ENCODE measurements at regions not wholly inside any gene's neighbourhood (a gene's known extent, or its start where the extent isn't known, plus 50 kb on each side); places are given as distances from the start of the nearest gene placed in this dataset.

DNA sequence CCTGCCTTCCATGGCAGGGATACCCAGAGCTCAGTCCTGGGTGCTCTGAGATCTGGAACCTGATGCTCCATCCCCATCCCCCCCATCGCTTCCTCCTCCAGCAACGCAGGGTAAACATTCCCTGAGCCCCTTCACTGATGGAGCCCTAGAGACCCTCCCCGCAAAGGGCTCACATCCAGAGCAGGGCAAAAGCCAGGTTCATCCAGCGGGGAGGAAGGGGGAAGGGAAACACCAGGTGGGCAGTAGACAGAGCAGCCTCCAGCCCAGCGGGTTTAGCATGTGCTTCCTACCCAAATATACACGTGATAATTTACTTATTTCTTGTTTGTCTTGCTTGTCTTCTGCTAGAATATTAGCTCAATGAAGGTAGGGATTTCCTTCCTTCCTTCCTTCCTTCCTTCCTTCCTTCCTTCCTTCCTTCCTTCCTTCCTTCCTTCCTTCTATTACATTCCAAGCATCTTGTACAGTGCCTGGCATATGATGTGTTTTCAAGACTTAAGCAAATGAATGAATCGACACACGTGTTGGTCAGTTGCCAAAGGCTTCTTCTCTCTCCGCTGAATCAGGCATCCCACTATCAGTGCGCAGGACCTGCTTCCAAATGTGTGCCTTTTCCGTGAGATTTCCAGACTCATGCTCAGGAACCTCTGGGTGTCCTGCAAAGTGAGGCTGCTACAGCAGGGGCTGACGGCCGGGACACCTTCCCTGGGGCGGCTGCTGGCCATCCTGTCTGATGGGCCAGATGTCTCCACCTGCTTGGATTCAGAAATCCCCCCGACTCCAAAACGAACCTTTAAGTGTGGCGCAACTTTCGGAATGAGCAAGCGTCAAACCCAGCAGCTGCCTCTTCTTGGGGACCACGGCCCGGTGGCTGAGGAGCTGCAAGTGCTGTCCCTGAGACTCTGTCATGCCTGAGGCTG lies 955.1 kb downstream of the BRD1 start:
- no peak for DNase-seq

DNA sequence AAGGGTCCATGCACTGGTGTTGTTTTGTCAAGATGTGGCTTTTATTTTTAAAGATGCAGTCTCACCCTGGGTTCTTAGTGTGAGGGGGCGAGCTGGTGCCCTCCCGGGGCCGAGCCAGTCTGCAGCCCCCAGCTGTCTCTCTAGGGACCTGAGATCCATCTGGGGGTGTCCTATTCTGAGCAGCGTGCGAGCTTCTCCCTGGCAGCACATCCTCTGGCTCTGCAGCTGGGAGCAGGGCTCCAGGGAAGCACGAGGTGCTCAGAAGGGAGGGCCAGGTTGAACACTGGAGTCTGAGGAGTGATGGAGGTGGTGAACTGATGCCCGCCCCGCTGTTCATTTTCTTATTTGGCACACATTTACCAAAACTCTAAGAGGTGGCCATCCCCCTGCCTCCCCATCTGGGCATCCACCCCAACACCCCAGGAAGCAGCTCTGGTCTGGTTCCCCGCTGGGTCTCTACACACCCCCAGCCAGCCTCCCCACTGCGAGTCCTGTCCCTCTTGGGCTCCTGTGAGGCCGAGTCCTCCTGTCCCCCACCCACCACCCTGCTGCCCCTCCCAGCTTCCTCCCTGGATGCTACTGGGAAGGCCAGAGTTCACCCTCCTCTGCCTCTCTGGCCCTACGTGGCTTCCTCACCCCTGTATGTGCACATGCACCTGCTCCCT lies 956.4 kb downstream of the BRD1 start:
- DNase-seq, result no peak

DNA sequence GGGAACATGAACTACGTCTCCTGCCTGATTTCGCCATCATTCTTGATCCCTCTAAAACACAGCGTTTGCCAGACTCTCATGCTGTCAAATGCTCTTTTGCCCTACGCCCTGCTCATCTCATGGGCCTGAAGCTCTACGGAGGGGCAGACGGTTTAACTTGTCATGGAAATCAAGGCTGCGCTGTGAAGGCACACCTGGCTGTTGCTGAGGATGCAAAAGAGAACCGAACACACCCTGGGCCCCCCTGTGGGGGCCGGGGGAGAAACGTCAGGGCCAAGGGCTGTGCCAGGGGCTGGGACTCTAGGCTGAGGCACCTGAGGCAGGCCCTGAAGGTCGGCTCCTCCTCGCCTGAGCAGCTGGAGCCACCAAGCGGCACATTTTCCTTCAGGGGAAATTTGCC lies 957.2 kb downstream of the BRD1 start:
- DNase-seq, result no peak

DNA sequence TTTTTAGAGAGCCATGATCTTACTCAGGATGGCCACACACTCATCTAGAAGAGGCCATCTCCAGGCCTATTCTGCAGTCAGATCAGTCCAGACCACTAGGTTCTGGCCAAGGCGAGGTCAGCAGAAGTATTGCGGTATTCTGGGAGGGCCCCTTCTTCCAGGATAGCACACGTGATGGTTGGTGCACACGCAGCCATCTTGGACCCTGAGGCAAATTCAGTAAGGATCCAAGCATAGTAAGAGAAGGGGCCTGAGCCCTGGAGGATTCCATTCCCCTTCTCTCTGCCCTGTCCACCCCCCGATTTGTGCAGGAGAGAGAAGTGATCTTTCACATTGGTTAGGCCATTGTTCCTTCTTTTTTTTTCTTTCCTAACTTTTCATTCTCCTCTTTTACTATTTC lies 957.9 kb downstream of the BRD1 start:
- DNase-seq, result no peak

DNA sequence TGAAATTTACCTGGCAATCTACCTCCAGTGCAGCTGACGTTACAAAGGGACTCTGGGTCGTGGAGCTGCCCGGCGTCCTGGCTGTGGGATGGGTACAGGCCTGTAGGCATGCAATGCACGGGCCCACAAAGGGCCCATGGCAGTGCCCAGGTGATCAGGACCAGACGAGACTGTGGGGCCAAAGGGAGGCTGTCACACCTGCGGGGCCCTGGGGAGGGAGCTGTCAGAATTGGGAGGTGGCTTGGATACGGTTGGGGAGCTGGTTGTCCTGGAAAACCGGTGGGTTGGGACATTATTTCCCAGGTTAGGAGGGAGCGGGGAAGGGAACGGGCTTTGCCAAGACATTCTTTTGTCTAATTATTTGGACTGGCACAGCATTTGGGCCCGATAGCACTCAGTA lies 958.5 kb downstream of the BRD1 start:
- DNase-seq, result no peak

DNA sequence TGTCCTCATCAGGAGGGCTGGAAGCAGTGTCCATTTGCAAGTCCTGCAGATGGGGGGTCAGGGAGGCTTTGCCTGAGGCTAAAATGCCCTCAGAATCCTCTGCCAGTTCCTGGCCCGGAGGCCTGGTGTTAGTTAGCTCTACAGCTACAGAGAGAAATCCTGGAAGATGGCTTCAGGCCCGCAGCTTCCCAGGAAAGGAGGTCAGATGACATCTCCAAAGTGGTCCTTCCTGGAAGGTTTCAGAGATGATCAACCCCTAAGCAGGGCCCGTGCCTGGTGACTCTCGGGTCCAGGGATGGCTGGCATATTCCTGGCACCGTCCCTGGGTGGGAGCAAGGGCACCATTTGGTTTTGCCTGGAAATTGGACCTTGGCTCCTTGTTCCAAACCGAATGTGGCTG lies 959.1 kb downstream of the BRD1 start:
- no peak for DNase-seq

DNA sequence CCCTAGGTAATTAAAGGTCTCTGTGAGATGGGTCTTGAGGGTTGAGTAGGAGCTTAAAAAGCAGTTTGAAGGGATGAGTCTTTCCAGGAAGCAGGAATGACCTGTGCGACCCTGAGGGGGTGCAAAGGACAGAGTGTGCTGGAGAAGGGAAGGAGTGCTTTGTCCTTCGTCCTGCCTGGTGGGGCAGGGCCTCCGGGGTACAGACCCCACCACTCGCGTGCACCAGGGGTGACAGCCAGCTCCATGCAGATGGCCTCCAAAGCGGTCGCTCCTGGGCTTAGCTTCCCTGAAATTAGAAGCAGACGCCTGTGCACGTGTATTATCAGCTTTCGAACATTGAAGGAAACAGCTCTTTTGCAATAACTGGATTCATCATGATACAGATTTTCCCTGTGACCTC lies 959.8 kb downstream of the BRD1 start:
- no peak for DNase-seq

DNA sequence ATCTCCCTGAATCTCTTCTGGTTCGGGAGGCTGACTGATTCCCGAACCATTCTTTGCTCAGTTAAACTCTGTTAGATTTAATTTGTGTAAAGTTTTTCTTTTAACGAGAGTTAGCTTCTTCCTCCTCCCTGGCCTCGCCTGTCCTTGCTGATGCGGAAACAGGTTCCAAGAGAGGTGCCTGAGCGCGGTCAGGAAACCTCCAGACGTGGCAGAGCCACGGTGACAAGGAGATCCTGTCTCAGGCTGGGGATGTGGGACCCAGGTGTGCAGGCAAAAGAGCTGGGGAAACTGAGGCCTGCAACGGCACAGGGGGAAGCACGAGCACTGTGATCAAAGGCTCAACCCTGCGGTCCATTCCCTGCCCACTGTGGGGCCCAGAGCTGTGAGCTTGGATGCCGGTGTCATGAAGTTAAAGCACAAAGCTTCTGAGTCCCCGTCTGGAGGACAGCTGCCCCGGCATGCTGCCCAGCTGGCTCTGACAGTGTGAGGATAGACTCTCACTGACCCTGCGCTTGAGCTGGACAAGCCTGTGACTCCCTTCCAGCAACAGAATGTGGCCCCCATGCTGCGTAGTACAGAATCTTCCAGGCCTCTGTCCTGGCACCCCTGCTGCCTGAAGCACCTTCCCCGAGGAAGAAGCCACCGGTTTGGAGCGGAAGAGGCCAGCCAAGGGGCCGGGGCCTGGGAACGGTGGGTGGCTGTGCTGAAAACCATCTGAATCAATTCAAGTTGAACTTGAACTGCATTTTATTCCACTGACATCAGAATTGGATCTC lies 960.6 kb downstream of the BRD1 start:
- no peak for DNase-seq

DNA sequence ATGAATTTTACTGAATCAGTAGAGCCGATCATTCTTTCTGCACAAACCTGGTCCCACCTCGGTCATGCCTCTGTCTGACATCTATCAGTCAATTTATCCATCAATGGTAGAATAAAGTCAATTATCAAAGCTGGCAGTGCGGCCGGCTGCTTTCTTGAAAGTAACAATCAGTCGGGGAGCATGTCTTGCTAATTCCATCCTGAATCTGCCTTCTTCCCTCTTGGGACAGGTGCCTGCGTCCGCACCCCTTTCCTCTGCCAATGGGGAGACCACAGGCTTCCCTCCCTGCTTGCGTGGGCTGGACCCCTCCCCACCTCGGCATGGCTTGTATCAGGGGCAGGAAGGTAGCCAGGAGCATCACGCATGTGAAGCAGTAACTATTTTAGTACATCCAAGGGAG lies 962.9 kb downstream of the BRD1 start:
- no peak for DNase-seq

DNA sequence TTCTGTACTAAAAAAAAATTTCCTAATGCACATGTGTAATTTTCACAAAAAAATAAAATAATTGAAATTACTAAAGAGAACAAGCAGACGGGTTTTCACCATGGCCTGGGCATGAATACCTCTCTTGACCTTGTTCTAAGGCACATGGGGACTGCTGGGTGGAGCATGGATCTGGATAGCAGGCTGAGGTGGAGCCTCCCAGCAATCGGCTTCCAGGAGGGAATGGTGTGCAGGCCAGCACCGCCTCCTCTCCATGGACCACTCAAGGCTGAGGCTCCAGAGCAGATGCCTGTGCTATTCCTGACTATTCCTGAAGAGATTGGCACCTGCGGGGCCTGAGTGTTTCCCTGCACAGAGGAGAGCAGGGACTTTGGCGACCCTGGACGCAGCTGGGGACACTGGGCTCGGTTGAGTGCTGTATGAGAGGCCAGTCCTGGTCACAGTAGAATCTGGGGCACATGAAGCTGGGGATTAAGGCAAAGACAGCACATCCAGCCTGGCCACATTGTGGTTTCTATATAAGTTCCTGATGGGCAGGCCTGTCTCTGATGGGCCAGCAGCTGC lies 963.6 kb downstream of the BRD1 start:
- DNase-seq, result no peak

DNA sequence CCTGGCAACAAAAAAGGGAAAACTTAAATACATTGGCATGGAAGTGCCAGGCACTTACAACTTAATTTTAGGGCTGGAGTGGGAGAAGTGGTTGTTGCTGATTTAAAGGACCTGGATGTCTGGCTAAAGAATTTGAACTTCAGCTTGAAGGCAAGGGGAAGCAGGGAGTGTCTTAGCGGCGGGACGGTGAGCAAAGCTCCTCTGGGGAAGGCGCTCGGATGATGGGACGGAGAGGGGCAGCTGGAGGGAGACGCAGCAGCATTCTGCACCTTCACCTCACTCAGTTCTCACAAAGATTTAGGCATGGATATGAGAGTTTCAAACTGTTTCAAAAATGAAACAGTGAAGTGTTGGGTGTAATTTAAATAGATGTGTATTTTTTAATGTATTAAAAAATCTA lies 967.1 kb downstream of the BRD1 start:
- no peak for DNase-seq

DNA sequence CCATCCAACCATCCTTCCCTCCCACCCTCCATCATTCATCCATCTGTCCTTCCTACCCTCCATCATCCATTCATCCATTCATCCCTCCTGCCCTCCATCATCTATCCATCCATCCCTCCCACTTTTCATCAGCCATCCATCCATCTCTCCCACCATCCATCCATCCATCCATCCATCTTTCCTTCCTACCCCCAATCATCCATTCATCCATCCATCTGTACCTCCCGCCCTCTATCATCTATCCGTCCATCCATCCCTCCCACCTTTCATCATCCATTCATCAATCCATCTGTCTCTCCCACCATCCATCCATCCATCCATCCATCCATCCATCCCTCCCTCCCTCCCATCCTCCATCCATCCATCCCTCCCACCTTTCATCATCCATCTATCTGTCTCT lies 968.8 kb downstream of the BRD1 start:
- no peak for DNase-seq

DNA sequence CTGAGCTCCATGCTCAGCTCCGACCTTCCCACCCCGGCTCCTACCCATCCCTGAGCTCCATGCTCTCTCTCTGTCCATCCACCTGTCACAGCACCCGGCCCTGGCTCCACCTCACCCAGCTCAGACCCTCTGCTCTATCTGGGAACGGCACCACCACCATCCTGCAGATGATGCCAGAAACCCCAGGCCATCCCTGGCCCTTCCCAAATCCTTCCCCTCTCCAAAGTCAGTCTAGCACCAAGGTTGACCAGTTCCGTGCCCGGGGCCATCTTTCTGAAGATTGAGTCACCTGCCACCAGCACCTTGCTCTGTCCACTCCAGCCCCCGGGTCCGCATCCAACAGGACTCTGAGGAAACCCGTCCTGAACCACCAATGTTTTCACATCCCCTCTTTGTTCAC lies 969.6 kb downstream of the BRD1 start:
- DNase-seq, result no peak

DNA sequence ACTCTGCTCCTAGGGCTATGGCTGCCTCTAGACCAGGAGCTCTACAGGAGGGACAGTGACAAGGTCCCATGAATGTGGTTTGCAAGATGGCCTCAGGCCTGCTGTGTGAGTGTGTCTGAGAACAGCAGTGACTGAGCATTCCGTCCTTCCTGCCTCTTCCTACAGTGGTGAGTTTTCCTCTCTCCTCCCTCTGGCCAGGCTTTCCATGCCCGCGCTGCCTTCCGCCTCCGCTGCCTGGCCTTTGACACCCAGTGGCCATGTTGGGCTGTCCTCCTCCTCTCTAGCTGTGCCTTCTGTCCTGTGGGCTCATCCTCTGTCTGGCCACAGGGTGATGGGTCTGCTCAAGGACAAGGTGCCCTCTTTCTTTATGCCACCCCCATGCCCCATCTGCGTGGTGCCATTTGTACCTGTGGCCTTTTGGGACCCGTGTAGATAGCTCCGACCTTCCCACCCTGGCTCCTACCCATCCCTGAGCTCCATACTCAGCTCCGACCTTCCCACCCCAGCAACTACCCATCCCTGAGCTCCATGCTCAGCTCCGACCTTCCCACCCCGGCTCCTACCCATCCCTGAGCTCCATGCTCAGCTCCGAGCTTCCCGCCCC lies 970.4 kb downstream of the BRD1 start:
- DNase-seq, result no peak

DNA sequence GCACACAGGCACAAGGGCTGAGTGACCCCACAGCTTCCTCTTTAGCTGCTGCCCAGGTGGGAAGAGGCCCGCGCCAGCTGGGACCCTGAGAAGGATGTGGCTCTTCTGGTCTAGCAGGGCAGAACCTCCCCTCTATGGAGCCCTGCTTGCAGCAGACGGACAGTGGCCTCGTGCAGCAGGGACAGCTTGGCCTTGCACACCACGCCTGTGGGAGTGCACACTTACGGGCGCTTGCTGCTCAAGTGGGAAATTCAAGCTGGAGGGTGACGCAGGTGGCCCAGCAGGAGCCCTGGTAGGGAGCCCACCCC lies 971.4 kb downstream of the BRD1 start:
- no peak for DNase-seq

DNA sequence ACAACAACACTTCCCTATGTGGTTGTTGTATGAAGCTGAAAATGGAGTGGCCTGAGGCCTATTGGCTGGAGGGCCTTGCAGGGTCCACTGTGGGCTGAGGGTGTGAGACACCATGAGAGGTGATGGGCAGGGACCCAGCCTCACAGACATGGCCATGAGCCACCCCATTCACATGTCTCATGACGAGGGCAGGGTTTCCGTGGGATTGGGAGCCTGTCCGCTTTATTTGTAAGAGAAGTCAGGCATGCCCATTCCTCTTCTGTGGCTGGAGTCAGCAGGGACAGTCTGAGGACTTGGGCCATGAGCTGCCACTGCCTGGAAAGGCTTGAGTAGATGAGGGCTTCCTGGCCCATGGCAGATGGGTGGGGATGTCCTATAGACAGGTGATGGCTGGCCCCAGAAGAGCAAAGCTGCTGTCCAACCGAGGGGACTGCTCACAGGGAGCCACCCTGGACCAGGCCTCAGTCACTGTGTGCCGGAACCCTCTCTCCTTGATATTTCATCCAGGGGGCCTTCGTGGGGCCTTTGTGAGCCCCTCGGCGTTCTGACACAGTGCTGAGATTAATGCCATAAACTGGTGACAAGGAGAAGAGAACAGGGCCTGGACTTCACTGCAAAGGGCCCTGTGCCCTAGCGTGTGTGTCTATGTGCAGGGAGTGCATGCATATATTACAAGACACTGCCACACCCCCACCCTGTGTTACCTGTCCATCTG lies 971.9 kb downstream of the BRD1 start:
- DNase-seq, result no peak

DNA sequence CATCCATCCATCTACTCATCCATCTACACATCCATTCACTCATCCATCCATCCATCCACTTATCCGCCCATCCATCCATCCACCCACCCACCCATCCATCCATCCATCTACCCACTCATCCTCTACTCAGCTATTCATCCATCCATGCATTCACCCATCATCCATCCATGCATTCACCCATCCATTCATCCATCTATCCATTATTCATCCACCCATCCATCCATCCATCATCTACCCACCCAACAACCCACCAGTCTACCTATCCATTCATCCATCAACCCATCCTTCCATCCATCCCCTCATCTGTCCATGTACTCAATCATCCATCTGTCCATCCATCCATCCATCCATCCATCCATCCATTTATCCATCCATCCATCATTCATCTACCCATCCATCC lies 972.7 kb downstream of the BRD1 start:
- DNase-seq, result no peak

DNA sequence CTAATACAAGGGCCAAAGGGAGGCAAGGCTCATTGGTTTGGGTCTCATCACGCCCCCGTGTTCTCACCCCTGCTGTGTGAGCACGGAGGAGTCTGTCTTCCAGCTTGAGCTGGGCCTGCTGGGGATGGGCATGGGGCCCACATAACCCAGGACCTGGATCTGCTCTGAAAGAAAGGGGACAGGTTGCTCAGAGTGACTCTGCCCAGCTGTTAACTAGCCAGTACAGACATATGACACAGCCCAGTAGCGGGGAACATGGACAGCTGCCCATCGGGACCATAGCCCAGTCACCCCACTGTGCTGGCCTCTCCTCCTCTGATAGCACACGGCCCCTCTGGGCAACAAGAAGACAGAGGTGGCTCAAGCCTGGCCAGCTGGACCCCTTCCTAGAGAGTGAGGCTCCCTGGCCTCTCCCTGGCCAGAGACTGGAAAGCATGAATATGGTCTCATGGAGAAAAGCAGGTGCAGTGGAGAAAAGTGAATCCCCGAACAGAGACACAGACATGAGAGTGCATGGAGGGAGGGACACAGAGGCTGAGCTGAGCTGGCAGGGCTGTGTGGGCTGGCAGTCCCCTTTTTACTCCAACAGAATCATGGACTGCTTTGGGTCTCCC lies 973.9 kb downstream of the BRD1 start:
- DNase-seq, result no peak

DNA sequence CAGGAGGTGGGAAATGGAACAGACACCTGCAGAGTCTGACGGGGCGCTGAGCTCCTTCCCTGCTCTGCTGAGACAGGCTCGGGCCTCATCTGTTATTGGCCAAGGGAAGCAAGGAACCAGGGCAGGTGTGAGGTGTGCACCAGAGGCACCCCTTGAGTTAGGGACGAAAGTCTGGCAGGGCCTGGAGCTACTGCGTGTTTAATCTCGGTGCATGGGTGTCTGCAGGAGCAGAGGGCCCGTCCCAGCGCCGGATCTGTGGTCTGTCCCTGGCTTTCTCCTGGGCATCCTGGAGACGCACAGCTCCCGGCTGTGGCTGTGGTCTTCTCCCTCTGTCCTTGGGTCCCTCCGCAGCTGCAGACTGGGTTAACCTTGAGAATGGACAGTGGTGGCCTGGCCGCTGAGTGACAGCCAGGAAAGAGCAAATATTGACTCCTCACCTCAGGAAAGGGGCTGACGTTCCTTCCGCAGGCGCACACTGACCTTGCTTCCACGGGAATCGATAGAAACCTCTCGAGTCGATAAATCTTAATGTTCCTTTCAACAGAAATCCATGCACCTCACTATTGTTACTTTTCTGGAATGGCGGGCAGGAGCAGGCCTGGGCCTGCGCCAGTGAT lies 975.6 kb downstream of the BRD1 start:
- DNase-seq, result no peak

DNA sequence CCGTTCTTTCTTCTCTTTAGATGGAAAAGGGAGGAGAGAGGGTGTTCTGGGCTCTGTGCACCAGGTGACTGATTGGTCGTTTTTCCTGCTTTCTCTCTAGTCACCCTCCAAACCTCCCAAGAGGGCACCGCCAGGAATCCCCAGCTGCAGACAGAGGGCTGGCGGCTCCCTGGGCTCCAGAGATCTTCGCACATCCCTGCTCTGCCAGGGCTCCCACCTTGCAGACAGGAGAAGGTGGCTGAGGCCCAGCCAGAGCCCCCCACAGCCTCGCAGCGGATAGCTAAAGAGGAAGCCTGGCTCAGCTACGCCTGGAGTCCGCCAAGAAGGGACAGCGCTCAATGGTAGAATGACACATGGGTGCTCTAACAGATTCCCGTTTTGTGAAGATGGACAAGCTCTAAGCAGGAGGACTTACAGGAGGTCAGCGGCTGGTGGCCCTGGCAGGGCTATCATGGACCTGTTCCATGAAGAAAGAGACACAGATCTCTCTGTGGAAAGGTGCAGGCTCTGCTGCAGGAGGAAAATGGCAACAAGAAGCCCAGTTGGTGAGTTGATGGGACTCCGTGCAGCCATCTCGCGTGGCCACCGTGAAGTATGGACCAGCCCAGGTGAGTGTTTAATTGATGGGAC lies 976.9 kb downstream of the BRD1 start:
- no peak for DNase-seq
